Stimulated activated CD8-positive, alpha-beta memory T cell treated with anti-CD3 and anti-CD28 coated beads, Interleukin-15, amount 100 ng/mL, for 1 hour (primary cell): ENCODE measurements at regions not wholly inside any gene's neighbourhood (a gene's known extent, or its start where the extent isn't known, plus 50 kb on each side); places are given as distances from the start of the nearest gene placed in this dataset.

Source experiments
- DNase-seq: peaks from one replicate; pipeline ENCODE4 v3.0.0-alpha.2; 2020; ENCODE audit warnings: low read depth

DNA sequence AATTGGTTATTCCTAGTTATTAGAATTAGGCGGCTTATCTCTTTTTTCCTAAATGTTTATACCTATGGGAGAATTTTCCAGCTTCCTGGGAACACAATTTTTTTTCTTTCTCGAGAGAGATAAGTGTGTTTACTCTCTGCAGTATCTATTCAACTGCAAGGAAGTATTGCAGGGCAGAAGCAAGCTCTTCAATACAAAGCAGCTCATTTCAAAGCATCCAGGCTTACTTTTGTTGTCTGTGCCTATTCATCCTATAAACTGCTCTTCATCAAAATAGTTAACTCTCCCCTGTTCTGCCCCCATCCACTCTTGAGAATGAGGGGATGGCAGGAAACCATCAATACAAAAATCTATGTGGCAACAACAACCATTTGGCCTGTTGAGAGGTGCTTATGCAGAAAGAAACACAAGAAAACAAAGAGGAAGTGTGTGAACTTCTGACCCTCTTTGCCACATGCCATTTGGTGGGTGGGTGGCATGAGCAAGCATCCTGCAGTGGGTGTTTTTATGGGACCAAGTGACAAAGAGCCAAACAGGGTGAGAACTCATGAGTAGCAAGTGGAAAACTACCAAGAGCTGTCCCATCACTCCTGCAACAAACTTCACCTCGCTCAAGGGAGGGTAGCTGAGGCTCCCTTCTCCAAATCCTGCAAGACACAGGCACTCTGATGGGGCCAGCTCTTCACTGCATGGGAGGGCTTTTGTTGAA, 50.6 kb upstream of the MRPS6 start:
- no peak for DNase-seq

DNA sequence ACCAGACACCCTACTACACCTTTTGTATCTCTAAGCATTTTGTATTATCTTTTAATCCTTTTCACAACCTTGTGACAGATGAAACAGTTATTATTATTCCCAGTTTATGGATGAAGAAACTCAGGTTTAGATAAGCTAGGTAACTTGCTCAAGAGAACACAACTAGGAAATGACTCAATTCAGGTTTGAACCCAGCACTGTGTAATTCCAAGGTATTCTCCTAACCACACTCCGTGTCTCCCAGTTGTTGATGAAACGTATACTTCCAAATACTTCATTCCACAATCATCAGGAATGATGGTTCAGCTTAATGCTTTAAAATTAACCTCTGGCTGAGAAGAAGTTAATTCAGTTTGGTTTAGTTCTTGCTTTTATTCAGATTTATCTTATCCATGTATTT, 51.7 kb upstream of the MRPS6 start:
- DNase-seq, result no peak

DNA sequence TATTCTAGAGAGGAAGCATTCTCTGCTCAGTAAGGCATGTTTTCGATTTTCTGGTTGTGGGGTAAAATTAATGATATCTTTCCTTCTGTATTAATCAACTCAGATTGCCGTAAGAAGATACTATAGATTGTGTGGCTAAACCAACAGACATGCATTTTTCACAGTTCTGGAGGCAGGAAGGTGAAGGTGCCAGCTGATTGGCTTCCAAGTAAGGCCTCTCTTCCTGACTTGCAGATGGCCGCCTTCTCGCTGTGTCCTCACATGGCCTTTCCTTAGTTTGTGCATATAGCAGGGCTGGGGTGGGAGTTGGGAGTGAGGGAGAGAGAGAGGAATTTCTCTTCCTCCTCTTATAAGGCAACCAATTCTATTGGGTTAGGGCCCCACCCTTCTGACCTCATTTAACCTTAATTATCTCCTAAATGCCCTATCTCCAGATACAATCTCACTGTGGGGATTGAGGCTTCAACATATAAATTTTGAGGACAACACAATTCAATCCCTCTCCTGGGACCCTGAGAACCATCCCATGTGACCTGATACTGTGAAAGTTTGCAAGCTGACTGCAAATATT, 52.3 kb upstream of the MRPS6 start:
- no peak for DNase-seq

DNA sequence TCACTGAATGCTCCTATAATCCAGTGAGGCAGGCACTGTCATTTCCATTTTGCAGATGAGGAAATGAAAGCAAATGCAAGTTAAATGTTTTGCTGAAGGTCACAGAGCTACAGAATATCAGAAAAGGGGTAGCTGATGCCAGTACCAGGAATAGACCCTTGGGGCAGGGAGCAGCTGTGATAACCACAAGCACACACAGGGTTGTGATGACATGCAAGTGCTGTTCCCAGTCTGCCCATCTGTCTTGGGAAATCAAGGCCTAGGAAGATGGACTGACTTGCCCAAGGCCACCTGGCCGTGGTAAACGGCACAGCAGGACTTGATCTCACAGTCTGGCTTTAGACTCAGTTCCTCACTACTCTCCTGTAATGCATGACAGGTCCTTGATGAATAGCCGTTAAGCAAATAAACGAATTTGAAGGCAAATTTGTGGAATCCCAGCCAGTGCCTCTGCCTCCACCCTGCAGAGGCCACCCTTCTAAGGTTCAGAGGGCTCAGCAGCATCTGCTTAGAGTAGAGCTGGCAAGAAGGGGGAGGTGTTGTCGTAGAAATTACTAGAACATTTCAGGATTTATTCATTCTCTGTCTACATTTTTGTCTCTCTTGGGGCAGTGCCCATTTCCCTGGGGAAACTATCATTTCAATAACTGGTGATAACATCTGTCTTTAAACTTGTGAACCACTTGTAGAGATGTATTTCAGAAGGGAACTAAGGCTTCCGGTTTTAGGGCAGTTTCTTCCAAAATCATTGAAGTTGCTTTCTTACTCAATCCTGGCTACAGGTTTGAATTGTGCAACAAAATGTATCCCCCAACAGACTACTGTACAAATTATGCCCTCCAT, 53.2 kb upstream of the MRPS6 start:
- no peak for DNase-seq

DNA sequence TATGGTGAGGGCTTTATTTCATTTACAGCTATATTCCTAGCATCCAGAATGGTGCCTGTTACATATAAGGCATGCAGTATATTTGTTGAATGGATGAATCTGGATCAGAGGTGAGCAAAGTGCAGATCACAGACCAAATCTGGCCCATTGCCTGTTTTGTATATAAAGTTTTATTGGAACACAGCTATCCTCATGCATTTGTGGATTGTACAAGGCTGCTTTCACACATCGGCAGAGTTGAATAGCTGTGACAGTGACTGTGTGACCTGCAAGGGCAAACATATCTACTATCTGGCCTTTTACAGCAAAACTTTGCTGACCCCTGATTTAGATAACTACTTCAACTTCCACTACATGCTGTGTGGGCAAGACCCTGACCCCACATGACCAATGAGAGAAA, 54.0 kb upstream of the MRPS6 start:
- DNase-seq, result no peak

DNA sequence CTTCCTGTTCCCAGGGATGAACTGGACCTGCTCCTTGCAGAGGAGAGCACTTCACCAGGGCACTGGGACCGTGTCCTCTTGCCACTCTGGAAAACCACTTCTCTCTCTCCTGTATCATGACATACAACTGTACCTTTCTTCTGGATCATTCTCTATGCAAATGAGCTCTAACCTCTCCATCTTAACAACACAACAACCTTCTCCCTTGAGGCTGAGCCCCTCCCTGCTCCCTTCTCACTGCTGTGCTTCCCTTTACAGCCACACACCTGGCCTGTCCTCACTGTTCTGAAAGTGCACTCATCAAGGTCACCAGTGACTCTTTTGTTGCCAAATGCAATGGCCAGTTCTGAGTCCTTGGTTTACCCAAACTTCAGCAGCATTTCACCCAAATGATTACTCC, 54.5 kb upstream of the MRPS6 start:
- DNase-seq, result no peak

DNA sequence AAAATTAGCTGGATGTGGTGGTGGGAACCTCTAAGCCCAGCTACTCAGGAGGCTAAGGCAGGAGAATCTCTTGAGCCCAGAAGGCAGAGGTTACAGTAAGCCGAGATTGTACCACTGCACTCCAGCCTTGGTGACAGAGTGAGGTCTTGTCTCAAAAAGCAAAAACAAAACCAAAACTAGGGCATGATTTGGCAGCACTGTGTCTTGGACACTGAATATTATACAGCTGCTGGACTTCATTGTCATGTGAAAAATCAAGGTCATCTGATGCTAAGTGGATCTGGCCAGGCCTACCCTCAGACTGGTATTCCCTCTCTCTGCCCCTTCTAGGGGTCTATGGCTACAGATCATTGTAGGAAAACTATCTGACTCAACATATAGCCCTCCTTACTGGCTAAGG, 55.2 kb upstream of the MRPS6 start:
- DNase-seq, result no peak

DNA sequence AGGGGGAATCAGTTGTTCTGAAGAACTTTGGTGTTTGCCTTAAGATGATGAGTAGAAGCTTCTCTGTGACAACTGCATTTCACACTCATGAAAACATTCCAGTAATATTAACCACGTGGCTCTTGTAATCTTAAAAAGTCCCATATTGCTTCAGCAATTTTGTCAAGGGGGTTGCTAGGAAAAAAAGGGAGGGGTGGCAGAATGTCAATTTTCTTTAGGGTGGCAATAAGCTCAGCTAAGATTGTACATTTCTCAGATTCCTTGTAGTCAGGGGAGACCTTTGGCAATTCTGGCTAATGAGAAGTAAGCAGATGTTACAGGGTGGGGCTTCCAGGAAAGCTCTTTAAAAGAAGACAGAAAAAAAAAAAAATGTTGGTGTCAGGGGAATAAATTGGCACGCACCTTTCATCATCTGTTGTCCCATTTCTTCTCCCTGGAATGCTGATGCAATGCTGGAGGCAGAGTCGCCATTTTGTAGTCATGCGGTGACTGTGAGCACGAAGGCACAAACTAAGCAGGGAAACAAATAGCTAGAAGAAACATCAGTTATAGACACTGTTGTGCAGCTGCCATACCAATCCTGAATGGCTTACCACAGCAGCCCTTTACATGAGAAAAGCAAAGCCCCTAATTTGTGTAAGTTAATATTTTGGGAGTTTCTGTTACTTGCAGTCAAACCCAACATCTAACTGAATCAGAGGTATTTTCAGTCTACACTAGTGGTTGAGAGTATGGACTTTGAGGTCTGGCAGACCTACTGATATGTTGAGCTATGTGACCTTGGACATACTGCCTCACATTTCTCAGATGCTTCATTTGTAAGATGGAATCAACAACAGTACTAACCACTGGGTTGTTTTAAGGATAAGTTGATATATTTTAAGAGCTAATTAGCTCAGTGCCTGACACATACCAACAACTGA, 56.1 kb upstream of the MRPS6 start:
- DNase-seq, result no peak

DNA sequence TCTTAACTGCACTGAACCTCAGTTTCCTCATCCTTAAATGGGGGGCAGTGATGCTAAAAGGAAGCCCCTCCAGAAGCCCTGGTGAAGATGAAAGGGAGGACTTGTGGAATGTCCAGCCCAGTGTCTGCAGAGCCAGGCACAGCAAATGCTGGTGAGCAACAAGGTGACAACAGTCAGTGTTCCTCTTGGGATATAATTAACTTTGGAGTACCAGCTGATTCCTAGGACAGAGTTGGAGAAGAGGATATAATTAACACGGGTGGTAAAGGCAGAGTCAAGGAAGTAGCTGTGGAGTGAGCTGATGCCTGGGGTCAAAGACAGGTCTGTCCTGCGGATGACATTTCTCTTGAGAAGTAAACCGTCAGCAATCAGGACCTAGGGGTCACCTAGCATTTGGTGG, 60.7 kb upstream of the MRPS6 start:
- no peak for DNase-seq

DNA sequence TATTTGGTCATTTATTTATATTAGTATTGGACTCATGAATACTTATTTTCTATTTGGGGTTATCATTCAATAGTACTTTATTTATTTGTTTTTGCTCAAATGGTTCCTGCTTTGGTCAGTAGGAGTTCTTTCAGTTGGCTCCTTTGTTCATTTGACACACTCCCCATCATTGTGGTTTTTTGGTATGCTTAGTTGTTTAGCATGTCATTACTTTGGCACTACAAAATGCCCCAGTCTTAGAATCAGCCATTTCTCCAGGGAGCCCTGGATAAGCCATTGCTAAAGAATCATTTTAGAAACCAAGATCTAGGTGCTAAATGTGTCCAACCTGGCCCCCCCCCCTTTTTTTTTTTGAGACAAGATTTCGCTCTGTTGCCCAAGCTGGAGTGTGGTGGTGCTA, 61.7 kb upstream of the MRPS6 start:
- DNase-seq, result no peak

DNA sequence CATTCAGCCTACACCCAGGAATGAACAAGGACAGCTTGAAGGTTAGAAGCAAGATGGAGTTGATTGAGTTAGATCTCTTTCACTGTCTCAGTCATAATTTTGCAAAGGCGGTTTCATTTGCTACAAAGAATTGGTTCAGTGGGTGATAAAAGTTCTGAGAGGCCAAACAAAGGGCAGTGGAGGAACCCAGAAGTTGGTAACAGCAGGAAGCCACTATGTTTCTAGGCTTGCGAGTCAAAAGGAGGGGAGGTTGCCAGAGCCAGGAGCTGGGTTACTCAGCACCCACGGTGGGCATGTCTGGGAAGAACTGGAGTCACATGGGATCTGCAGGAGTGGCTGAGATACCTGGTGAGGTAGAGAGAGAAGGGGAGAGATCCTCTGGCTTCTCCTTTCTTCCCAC, 64.2 kb upstream of the MRPS6 start:
- no peak for DNase-seq

DNA sequence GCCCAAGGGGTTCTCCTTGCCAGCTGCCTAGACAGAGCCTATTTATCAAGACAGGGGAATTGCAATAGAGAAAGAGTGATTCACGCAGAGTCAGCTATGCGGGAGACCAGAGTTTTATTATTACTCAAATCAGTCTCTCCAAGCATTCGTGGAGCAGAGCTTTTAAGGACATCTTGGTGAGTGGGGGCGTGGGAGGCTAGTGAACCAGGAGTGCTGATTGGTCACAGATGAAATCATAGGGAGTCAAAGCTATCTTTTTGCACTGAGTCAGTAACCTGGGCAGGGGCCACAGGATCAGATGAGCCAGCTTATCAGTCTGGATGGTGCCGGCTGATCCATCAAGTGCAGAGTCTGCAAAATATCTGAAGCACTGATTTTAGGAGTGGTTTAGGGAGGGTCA, 64.8 kb upstream of the MRPS6 start:
- DNase-seq, result no peak

DNA sequence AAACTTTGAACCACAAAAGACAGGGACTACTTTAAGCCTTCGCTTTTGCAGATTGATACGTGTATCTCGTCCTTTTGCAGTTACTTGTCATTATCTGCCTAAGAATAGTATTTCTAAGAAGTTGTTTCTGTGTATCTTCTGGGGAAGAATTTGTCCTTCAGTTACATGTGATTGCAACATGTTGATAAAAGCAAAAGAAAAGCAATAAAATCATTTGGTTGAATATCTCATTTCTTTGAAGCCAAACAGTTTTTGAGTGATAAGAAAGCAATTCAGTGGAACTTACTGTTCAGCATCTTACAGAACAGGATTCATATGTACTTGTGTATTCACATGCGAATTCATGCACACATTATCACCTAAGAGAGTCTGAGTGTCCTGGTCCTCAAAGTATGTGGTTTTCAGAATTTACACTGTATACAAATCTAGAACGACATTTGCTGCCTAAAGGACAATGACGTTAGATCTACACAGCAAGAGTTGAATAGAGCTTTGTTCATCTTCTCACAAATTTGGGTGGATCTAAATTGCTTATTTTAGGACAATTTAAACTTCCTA, 66.7 kb upstream of the MRPS6 start:
- no peak for DNase-seq

DNA sequence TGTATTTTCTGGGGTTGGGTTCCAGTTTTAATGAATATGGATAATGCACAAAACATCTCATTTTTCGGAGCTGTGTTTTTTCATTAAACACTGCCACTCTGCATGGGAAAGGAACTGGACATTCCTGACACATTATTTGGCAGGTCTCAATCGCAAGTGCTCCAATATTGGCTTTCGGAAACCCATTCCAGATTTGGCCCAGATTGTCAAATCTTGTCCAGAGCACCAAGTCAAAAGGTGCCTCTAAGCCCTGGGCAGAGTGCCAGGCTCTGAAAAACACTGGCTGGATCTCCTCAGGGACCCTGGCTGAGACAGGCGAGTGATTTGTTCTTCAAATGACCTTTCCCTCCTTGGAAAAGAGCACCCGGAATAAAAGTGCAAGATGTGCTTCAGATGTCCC, 68.4 kb upstream of the MRPS6 start:
- DNase-seq, result no peak

DNA sequence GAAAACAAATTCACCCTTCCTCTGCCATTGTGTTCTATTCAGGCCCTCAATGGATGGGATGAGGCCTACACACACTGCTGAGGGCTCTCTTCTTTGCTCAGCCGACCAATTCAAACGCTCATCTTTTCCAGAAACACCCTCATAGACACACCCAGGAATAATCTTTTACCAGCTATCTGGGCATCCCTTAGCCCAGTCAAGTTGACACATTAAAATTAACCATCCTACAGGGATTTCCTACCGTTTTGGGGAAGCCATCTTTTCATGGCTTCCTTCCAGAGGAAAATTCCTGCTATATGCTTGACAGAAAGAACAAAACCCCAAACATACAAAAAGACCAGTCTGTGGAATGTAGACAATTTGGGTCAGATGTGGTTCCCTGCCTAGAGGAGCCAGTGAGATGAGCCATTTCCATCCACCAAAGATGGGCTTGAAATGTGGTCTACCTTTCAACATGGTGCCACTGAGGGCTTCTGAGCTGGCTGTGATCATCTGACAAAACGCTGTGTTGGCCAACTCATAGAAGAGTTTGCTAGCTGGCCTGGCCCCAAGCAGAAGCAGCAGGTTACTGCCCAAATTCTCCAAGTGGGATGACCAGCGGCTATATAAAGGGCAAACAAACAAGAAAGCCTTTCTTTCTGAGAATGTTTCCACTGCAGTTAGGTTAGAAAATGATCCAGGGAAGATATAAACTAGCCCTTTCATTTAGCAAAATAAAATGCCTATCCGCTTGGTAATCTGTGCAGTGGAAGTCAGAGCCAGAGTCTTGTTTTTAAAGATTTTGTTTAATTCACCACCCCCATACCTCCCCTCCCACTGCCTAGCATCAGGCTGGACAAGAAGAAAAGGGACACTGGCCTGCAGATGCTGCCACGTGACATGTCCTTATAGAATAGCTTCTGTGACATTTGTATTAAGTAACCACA, 69.1 kb upstream of the MRPS6 start:
- DNase-seq, result no peak

DNA sequence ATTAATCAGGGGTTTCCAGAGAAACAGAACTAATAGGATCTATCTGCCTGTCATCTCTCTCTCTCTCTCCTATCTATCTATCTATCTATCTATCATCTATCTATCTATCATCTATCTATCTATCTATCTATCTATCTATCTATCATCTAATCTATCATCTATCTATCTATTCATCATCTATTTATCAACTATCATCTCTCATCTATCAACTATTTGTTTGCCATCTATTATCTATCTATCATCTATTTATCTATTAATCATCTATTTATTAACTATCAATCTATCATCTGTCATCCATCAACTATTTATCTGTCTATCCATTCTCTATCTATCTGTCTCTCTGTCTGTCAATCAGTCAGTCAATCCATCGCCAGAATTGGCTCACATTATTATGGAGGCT, 70.0 kb upstream of the MRPS6 start:
- DNase-seq, result no peak

DNA sequence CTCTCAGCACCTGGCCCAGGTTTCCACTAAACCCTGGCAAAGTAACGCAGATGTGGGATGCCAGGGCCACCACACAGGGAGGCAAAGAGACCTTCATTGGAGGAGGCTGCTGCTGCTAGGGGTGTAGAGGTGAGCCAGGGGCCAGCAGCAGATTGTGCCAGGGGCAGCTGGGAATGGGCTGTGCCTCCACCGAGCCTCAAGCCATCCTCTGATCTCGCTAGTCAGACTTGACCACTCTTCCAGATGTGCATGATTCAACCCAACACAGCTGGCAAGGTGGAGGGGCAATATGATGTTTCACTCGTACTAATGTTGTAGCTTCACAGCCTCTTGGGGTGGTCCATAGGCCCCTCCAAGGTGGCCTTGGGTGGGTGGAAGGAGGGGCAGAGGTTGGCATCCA, 73.0 kb upstream of the MRPS6 start:
- DNase-seq, result no peak

DNA sequence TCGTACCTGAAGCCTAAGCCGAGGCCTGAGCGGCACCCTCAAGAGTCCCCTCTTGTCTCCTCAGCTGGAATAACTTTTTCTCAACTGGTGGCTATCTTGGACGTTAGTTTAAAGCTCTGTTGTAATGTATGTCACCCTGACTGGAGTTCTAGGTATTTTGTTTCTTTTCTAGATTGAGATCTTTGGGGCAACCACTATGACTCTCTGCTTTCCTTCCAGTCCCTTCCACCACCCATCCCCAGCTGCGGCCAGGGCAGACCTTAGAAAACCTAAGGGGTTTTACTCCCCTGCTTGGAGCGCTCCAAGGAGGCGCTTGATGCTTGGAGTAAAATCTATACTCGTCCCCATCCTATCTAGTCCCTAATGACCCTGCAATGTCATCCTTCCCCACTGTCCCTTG, 74.6 kb upstream of the MRPS6 start:
- no peak for DNase-seq

DNA sequence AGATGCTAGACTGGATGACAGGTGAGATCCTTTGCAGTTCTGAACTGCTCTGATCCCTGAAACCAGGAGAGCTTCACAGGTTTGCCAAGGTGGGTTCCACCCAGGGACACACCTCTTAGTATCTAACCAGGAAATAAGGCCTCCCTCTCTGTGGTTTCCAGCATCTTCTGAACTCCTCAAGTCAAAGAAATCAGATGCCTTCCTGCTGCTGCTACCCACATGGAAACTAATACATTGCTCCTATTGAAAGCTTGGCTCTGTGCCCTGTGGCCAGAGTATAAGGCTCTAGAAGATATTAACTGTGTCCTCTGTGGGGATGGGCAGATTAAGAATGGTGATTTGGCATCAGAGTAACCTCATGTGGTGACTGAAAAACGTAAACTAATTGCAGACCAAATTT, 75.0 kb upstream of the MRPS6 start:
- no peak for DNase-seq

DNA sequence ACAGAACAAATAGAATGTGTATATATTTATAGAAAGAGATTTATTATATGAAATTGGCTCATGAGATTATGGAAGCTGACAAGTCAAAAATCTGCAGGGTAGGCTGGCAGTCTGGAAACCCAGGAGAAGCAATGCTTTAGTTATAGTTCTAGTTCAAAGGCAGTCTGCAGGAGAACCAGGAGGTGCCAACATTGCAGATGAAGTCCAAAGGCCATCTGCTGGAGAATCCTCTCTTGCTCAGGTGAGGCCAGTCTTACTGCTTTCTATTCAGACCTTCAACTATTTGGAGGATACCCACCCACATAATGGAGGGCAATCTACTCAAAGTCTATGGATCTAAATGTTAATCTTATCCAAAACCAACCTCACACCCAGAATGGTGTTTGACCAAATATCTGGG, 75.9 kb upstream of the MRPS6 start:
- no peak for DNase-seq

DNA sequence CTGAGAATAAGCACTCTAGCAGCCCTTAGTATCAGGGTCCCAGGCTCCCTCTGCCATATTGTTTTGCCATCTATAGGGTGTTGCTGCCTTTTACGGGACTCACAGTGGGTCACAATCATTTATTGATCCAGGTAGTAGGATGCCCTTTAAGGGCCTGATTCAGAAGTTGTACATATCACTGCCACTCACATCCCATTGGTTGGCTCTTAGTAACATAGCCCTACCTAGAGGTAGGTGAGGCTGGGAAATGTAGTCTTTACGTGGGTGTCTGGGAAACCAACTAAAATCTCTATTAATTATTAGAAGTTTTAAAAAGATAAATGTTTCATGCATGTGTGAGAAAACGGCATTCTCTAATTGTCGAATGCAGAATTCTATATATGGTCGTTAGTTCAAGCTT, 78.8 kb upstream of the ATP5PO start:
- DNase-seq, result no peak
